ENCODE measurements at regions not wholly inside any gene's neighbourhood (a gene's known extent, or its start where the extent isn't known, plus 50 kb on each side); places are given as distances from the start of the nearest gene placed in this dataset.

DNA sequence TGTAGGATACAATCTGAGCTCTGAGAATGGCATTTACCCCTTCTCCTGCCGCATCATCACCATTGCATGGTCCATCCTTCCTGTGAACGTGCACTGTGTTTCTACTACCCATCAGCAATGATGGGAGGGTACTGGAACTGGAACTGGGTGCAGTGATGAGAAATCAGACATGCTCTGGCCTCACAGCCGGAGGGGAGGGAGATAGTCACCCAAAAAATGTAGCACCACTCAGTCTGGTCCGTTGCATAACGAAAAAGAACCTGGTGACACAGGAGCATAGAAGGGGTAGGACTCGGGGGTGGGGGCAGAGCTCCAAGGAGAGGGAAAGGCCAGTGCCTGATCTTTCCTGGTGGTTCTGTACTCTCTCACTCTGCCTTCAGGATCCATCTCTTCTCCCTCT, 205.0 kb downstream of the RPLP1 start:
- Histone ChIP-seq H3K9ac (ENCODE audit: control insufficient read depth, extremely low read depth, insufficient read depth, low read length) (no peak overlapping the region), H2AFZ (ENCODE audit: control insufficient read depth, low read length) (no peak overlapping the region), H3K79me2 (ENCODE audit: control insufficient read depth, insufficient read depth, low read length) (no peaks in the 10 kb centered on the region), H3K27ac (ENCODE audit: control insufficient read depth, insufficient read depth, low read length) (no peak overlapping the region), H3K4me3 (ENCODE audit: control insufficient read depth in 2 of 3, extremely low read depth in 1 of 3, insufficient read depth in 2 of 3, low read depth in 1 of 3, low read length in 3 of 3) (no peak overlapping the region), H4K20me1 (ENCODE audit: control insufficient read depth, extremely low read depth, insufficient read depth, low read length) (no peaks in the 10 kb centered on the region), H3K9me3 (ENCODE audit: control insufficient read depth, low read depth, low read length) (no peaks in the 10 kb centered on the region), H3K9me1 (ENCODE audit: control insufficient read depth, extremely low read depth, insufficient read depth, low read length) (no peaks in the 10 kb centered on the region), H3K36me3 (ENCODE audit: control insufficient read depth in 2 of 2, extremely low read depth in 1 of 2, insufficient read depth in 2 of 2, low read length in 2 of 2) (no peaks in the 10 kb centered on the region), H3K4me2 (ENCODE audit: control insufficient read depth, extremely low read depth, insufficient read depth, low read depth, low read length) (no peak overlapping the region), H3K4me1 (ENCODE audit: control insufficient read depth, extremely low read depth, insufficient read depth, low read length) (no peaks in the 10 kb centered on the region), H3K27me3 (ENCODE audit: control insufficient read depth, extremely low read depth, insufficient read depth, low read length) (peaks cover 29% of the 10 kb centered on the region)
- FAIRE-seq (no peak), DNase-seq (ENCODE audit: low read depth, low spot score) (no peak)
- TF ChIP-seq, protein P1, sequence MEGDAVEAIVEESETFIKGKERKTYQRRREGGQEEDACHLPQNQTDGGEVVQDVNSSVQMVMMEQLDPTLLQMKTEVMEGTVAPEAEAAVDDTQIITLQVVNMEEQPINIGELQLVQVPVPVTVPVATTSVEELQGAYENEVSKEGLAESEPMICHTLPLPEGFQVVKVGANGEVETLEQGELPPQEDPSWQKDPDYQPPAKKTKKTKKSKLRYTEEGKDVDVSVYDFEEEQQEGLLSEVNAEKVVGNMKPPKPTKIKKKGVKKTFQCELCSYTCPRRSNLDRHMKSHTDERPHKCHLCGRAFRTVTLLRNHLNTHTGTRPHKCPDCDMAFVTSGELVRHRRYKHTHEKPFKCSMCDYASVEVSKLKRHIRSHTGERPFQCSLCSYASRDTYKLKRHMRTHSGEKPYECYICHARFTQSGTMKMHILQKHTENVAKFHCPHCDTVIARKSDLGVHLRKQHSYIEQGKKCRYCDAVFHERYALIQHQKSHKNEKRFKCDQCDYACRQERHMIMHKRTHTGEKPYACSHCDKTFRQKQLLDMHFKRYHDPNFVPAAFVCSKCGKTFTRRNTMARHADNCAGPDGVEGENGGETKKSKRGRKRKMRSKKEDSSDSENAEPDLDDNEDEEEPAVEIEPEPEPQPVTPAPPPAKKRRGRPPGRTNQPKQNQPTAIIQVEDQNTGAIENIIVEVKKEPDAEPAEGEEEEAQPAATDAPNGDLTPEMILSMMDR (optimal IDR thresholded peaks at IDR 0.05 in 1 of 3, IDR thresholded peaks at IDR 0.05 in 1 of 3, conservative IDR thresholded peaks at IDR 0.05 in 1 of 3; ENCODE audit: extremely low read depth in 1 of 3, insufficient read depth in 2 of 3, low read length in 3 of 3): no peak
- TF ChIP-seq EZH2 (IDR thresholded peaks at IDR 0.05; ENCODE audit: low read length): no peak
- dilution Hi-C loops (cut with MboI; ENCODE audit: extremely low pct_ligation_motif_present, low sequenced_read_pairs): no loop called here

DNA sequence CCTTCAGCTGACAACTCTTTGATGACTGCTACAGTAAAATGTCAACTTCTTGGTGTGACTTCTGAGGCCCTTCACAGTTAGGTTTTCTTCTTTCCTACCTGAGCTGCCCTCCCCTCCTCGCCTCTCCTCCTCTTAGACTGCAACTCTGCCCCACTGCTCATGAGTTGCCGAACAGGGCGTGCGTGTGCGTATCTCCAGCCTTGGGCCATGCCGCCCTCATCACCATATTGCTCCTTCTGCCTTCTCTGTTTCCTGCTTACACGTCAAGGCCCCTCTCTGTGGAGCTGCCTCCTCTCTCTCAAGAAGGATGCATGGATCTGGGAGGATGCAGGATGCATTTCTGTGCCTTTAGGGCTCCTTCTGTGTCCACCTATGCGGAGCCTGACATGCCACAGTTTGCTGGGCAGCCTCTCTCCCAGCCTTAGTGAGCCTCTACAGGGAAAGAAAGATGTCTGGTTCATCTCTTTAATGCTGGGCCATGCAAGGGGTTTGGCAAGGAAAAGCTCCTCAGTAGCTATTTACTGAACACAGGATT, 205.9 kb downstream of the RPLP1 start:
- no peaks in the 10 kb centered on the region for H3K9me1 ChIP-seq (ENCODE audit: control insufficient read depth, extremely low read depth, insufficient read depth, low read length)
- no peak overlapping the region for H3K9ac ChIP-seq (ENCODE audit: control insufficient read depth, extremely low read depth, insufficient read depth, low read length)
- dilution Hi-C loops (cut with MboI; ENCODE audit: extremely low pct_ligation_motif_present, low sequenced_read_pairs): no loop called here
- no peaks in the 10 kb centered on the region for H3K79me2 ChIP-seq (ENCODE audit: control insufficient read depth, insufficient read depth, low read length)
- no peak overlapping the region for H3K4me2 ChIP-seq (ENCODE audit: control insufficient read depth, extremely low read depth, insufficient read depth, low read depth, low read length)
- H3K4me1 ChIP-seq (ENCODE audit: control insufficient read depth, extremely low read depth, insufficient read depth, low read length): no peaks in the 10 kb centered on the region
- H3K27me3 ChIP-seq (ENCODE audit: control insufficient read depth, extremely low read depth, insufficient read depth, low read length): peaks cover 33% of the 10 kb centered on the region
- FAIRE-seq (no peak), DNase-seq (ENCODE audit: low read depth, low spot score) (no peak)
- no peak overlapping the region for H3K4me3 ChIP-seq (ENCODE audit: control insufficient read depth in 2 of 3, extremely low read depth in 1 of 3, insufficient read depth in 2 of 3, low read depth in 1 of 3, low read length in 3 of 3)
- H2AFZ ChIP-seq (ENCODE audit: control insufficient read depth, low read length): no peak overlapping the region
- no peaks in the 10 kb centered on the region for H3K9me3 ChIP-seq (ENCODE audit: control insufficient read depth, low read depth, low read length)
- H3K36me3 ChIP-seq (ENCODE audit: control insufficient read depth in 2 of 2, extremely low read depth in 1 of 2, insufficient read depth in 2 of 2, low read length in 2 of 2): no peaks in the 10 kb centered on the region
- TF ChIP-seq, protein P1 (optimal IDR thresholded peaks at IDR 0.05 in 1 of 3, IDR thresholded peaks at IDR 0.05 in 1 of 3, conservative IDR thresholded peaks at IDR 0.05 in 1 of 3; ENCODE audit: extremely low read depth in 1 of 3, insufficient read depth in 2 of 3, low read length in 3 of 3): no peak
- TF ChIP-seq EZH2 (IDR thresholded peaks at IDR 0.05; ENCODE audit: low read length): no peak
- no peaks in the 10 kb centered on the region for H4K20me1 ChIP-seq (ENCODE audit: control insufficient read depth, extremely low read depth, insufficient read depth, low read length)
- H3K27ac ChIP-seq (ENCODE audit: control insufficient read depth, insufficient read depth, low read length): no peak overlapping the region

Measured in keratinocyte (primary cell).